T-helper 1 cell treated with Interleukin-12 subunit alpha and Interleukin-12 subunit beta and Interleukin-4 antibody, amounts not matched to agents 30 ng/mL and 1 ng/mL, for 36 hours (primary cell): ENCODE measurements at regions not wholly inside any gene's neighbourhood (a gene's known extent, or its start where the extent isn't known, plus 50 kb on each side); places are given as distances from the start of the nearest gene placed in this dataset.
"Not testable (repeated sequence)": the region's sequence is repeated elsewhere in the genome, so short reads cannot be mapped to it uniquely, and the experiment has no call there.

Source experiments
- intact Hi-C: fragments of 100-400 bp; cut with micrococcal nuclease; formaldehyde crosslinking; loops from one replicate; pipeline ENCODE4 v1.15.1; 2024

GRCh38 chr7:4523219-4523618 is 158.9 kb upstream of the FOXK1 start:
- intact Hi-C loops, result no loop called here

DNA sequence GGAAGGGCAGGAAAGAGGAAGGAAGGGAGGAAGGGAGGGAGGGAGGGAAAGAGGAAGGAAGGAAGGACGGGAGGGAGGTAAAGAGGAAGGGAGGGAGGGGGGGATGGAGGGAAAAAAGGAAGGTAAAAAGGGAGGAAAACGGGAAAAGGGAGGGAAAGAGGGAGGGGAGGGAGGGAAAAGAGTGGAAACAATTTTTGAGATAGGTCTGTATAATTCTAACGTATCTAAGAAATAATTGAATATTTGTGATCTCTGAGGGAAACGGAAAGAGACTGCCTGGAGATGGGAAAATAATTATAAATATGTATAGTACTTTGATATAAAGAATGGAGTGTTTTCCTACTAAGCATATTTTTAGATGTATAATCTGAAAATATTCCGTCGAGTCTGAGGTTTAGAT is 158.2 kb upstream of the FOXK1 start:
- intact Hi-C loops, result no loop called here

DNA sequence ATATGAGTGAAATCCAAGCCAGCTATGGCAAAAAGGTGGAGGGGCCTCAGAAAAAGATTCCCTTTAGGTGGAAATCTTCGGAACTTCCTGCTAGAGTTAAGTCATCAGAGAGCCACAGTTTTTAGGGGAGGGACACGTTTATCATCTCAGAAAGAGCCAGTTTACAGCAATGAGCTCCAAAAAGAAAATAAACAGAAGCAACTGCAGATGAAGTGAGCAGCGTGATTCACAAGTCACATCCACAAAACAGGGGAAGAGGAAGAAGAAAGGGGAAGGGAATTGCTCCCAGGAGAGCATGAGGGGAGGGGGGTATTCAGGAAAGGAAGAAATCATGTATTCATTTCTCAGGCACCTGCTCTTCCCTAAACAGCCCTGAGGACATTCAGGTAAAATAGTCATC is 156.2 kb upstream of the FOXK1 start:
- intact Hi-C loops, result no loop called here

- intact Hi-C loops, result no loop called here
Observed at GRCh38 chr7:4527988-4528636, 154.0 kb upstream of the FOXK1 start.

DNA sequence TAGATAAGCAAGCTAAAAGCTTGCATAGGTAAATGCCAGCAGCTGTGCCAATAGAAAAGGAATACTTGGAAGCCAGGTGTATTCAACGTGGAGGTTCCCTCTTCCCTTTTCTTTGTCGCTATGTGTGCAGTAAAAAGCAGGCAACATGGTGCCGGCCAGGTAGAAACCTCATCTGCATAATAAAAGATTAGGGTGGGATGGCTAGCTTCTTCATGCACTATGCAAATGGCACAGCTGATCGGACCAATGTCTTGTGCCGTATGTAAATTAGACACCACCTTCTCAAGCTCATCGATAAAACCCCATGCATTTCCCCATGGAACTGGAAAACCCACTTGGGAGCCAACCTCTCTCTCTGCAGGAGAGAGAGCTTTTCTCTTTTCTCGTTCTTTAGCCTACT is 150.9 kb upstream of the FOXK1 start:
- intact Hi-C loops, result no loop called here

DNA sequence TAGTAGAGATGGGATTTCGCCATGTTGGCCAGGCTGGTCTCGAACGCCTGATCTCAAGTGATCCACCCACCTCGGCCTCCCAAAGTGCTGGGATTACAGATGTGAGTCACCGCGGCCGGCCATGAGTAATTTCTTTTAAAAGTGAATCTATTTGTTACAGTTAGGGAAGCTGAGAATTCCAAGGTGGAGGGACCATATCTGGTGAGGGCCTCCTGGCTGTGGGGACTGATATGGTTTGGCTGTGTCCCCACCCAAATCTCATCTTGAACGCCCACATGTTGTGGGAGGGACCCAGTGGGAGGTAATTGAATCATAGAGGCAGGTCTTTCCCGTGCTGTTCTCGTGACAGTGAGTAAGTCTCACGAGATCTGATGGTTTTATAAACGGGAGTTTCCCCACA is 148.8 kb upstream of the FOXK1 start:
- intact Hi-C loops, result not testable (repeated sequence)

DNA sequence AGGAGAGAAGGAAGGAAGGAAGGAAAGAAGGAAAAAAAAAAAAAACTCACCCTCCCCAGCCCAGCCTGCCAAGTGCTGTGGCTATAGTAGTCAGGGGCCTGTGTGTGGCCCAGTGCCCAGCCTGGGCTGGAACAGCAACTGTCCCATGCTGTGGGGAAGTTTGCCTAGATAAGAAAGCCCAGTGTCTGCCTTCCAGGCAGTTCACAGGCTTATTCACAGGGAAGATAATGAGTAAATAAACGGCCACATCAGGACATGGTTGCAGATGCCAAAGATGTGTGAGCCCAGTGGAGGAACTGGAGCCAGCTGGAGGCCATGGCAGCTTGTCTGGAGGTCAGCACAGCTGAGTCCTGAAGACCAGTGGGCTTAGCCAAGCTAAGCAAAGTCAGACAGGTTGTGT is 132.4 kb upstream of the FOXK1 start:
- intact Hi-C loops, result no loop called here

DNA sequence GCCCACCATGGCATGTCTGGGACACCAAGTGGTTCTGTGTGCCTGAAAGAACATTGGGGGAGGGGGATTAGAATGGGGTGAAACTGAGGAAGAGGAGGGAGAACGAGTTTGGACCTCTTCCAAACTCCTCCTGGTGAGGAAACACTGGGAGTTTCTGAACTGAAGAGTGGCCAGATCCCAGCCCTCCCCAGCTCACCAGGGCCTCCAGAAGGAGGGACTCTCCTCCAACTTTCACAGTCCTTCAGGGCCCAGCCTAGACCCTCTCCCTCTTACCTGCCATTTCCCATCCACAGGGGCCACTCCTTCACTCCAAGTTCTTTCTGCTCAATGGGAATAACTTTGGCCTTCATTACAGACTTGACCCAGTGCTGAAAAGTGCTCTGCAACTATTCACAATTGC is 132.0 kb upstream of the FOXK1 start:
- intact Hi-C loops, result no loop called here

GRCh38 chr7:4552985-4553384 is 129.1 kb upstream of the FOXK1 start:
- intact Hi-C loops, result no loop called here

DNA sequence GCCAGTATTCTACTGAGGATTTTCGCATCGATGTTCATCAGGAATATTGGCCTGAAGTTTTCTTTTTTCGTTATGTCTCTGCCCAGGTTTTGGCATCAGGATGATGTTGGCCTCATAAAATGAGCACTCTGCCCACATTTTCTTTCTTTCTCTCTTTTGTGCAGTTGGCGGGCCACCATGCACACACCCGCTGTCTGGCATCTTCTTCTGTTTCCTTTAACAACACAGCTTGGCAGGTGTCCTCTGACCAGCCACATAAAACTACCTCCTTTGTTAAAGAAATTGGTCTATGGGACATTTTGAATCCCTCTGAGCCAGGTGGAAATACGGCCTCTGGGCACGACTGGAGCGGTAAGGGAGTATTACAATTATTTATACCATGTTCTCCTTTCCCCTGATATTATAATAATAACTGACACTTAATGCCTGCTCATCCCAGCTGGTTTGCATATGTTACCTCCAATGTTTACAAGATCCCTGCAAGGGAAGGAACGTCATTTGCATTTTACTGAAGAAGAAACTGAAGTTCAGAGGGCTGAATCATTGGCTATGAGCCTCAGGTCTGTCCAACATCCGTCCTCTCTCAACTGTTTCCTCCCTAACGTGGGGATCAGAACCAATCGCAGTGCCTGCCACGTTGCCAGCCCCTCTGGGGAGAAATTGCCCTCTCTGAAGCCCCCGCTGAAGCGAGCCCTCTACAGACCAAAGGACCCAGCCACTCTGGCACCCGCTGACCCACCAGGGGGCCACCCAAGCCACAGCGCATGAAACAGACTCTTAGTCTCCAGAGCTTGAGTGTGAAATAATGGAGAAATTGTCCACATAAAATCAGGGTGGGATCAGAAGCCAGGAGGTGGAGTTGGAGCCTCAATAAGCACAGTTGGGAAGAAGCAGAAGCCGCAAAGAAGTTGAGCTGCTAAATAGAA is 125.0 kb upstream of the FOXK1 start:
- intact Hi-C loops, result no loop called here

- intact Hi-C loops, result no loop called here
Observed at GRCh38 chr7:4561795-4562194, 120.3 kb upstream of the FOXK1 start.

DNA sequence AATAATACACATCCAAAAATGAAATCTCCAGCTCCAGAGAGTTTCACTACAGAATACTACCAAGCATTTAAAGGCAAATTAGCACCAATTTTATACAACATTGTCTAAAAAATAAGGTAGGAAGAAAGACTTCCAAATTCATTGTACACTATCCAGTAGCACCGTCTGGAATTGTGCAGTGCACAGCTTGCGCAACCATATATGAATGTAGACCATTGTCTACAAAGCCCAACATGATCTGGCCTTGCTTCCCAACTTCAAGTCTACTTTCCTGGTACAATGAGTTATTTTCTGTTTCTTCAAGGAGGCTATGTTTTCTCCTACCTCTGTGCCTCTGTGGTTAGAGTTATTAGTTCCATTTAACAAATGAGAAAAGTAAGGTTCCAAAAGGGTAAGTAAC is 115.4 kb upstream of the FOXK1 start:
- intact Hi-C loops, result no loop called here

GRCh38 chr7:4574851-4575250 is 107.2 kb upstream of the FOXK1 start:
- intact Hi-C loops, result no loop called here

GRCh38 chr7:4575254-4575653 is 106.8 kb upstream of the FOXK1 start:
- intact Hi-C loops, result no loop called here

- intact Hi-C loops, result no loop called here
Observed at GRCh38 chr7:4602905-4603842, 78.9 kb upstream of the FOXK1 start.

GRCh38 chr7:4603843-4604231 is 78.3 kb upstream of the FOXK1 start:
- intact Hi-C loops, result no loop called here

DNA sequence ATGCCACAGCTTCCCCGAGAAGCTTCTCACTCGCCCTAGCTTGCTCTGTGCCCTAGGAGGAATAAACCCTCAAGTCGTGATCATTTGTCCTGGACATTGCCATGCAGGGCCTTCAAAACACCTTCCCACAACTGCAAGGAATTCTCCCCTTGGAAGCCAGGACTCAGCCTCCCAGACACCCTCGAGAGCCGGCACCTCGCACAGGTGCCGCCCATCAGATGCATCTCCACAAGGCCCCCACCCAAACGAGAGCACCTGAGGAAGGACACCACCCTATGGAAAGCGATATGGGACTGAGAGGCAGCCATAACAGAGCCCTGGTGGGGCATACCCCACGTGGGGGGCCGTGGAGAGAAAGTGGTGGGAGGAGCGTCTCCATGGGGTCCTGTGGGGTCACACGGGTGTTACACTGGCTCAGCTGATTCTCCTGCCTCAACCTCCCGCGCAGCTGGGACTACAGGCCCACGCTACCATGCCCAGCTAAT is 77.6 kb upstream of the FOXK1 start:
- intact Hi-C loops, result no loop called here

- intact Hi-C loops, result no loop called here
Observed at GRCh38 chr7:4606797-4607196, 75.3 kb upstream of the FOXK1 start.

- intact Hi-C loops, result no loop called here
Observed at GRCh38 chr7:4607311-4607729, 74.8 kb upstream of the FOXK1 start.

DNA sequence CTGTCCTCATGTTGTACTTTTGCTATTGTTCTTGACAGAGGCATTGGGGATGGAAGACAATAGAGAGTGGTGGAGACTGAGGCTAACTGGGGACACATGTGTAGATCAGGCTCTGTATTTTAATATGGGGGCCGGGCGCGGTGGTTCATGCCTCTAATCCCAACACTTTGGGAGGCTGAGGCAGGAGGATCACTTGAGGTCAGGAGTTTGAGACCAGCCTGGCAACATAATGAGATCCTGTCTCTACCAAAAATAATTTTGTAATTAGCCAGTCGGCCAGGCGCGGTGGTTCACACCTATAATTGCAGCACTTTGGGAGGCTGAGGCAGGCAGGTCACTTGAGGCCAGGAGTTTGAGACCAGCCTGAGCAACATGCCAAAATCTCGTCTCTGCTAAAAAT is 72.5 kb upstream of the FOXK1 start:
- intact Hi-C loops, result not testable (repeated sequence)

- intact Hi-C loops, result loop anchor here (1.0 to 10.0 kb wide), 7 partner anchors 30 to 474 kb away; partner anchors contain the start of gene RADIL
Observed at GRCh38 chr7:4610768-4611467, 71.2 kb upstream of the FOXK1 start.
